Calu3 (cell line): ENCODE measurements at regions not wholly inside any gene's neighbourhood (a gene's known extent, or its start where the extent isn't known, plus 50 kb on each side); places are given as distances from the start of the nearest gene placed in this dataset.

ENCODE experiments used
- BruUV-seq: library from RNA; stranded (reverse); fragments of 400-500 nt; replicated peaks from 2 replicates; lab custom pipeline; 2021; lab: Mats Ljungman, UMichigan
- CTCF ChIA-PET: fragments of 300-600 bp; sonication (Branson Sonifier 250); formaldehyde crosslinking; loops from one replicate; lab custom pipeline; 2022; ENCODE audit warnings: antibody characterized with exemption; lab: Charles Lee
- DNase-seq: peaks from one replicate; pipeline ENCODE4 v3.0.0; 2022
- H3K27ac Mint-ChIP-seq: one replicate; pipeline ENCODE4 v1.8.0; 2022; ENCODE audit warnings: mixed read lengths; ENCODE audit not compliant: unreplicated experiment
- H3K27me3 Mint-ChIP-seq: one replicate; pipeline ENCODE4 v1.8.0; 2022; ENCODE audit warnings: mixed read lengths; ENCODE audit not compliant: unreplicated experiment
- H3K36me3 Mint-ChIP-seq: one replicate; pipeline ENCODE4 v1.8.0; 2022; ENCODE audit warnings: mild to moderate bottlenecking, moderate library complexity, mixed read lengths; ENCODE audit not compliant: insufficient read depth, unreplicated experiment
- H3K4me1 Mint-ChIP-seq: one replicate; pipeline ENCODE4 v1.8.0; 2022; ENCODE audit warnings: mild to moderate bottlenecking, low read depth, mixed read lengths; ENCODE audit not compliant: unreplicated experiment
- H3K4me3 Mint-ChIP-seq: one replicate; pipeline ENCODE4 v1.8.0; 2022; ENCODE audit warnings: mild to moderate bottlenecking, low read depth, moderate library complexity, mixed read lengths; ENCODE audit not compliant: unreplicated experiment
- H3K9me3 Mint-ChIP-seq: one replicate; pipeline ENCODE4 v1.8.0; 2022; ENCODE audit warnings: low read depth, mixed read lengths; ENCODE audit not compliant: unreplicated experiment
- CTCF ChIP-seq: fragments of 200-600 bp; IDR thresholded peaks from one replicate; pipeline ENCODE4 v1.8.0; 2022; ENCODE audit warnings: antibody characterized with exemption; ENCODE audit not compliant: unreplicated experiment
- intact Hi-C: fragments of 100-400 bp; cut with micrococcal nuclease; formaldehyde crosslinking; loops from one replicate; pipeline ENCODE4 v1.10.0; 2022; ENCODE audit not compliant: unreplicated experiment

- Mint-ChIP-seq H3K9me3 (peaks cover 5% of the 10 kb centered on the region), H3K4me1 (no peaks in the 10 kb centered on the region), H3K4me3 (no peak overlapping the region), H3K27me3 (no peaks in the 10 kb centered on the region), H3K36me3 (no peaks in the 10 kb centered on the region), H3K27ac (no peak overlapping the region)
- TF ChIP-seq CTCF: no peak
- intact Hi-C loops: no loop called here
- DNase-seq: no peak
- CTCF ChIA-PET: no interaction called here
- BruUV-seq: no TSS peak
These were observed 475.8 kb downstream of the STK39 start for GRCh38 chr2:167771628-167772027.

- CTCF ChIA-PET: no interaction called here
- no TSS peak for BruUV-seq
- DNase-seq: no peak
- no peak for TF ChIP-seq CTCF
- intact Hi-C loops: no loop called here
- Mint-ChIP-seq H3K4me1 (no peaks in the 10 kb centered on the region), H3K27ac (no peak overlapping the region), H3K36me3 (no peaks in the 10 kb centered on the region), H3K27me3 (no peaks in the 10 kb centered on the region), H3K9me3 (peaks cover 5% of the 10 kb centered on the region), H3K4me3 (no peak overlapping the region)
These were observed 478.4 kb downstream of the STK39 start for GRCh38 chr2:167769020-167769419.

- Mint-ChIP-seq H3K27me3 (no peaks in the 10 kb centered on the region), H3K36me3 (no peaks in the 10 kb centered on the region), H3K4me1 (no peaks in the 10 kb centered on the region), H3K27ac (no peak overlapping the region), H3K4me3 (no peak overlapping the region), H3K9me3 (peaks cover 5% of the 10 kb centered on the region)
- intact Hi-C loops: no loop called here
- CTCF ChIA-PET: no interaction called here
- no peak for TF ChIP-seq CTCF
- BruUV-seq: no TSS peak
- no peak for DNase-seq
These were observed 479.6 kb downstream of the STK39 start for GRCh38 chr2:167767830-167768229.

- BruUV-seq: no TSS peak
- no peak for TF ChIP-seq CTCF
These were observed 482.5 kb downstream of the STK39 start for GRCh38 chr2:167764772-167765341.

More at GRCh38 chr2:167764772-167765341, 482.5 kb downstream of the STK39 start:
- DNase-seq: no peak
- intact Hi-C loops: no loop called here
- Mint-ChIP-seq H3K27ac (no peak overlapping the region), H3K4me1 (peaks cover 11% of the 10 kb centered on the region), H3K9me3 (peaks cover 5% of the 10 kb centered on the region), H3K4me3 (no peak overlapping the region), H3K36me3 (no peaks in the 10 kb centered on the region), H3K27me3 (no peaks in the 10 kb centered on the region)
- CTCF ChIA-PET: no interaction called here
